ENCODE measurements at regions not wholly inside any gene's neighbourhood (a gene's known extent, or its start where the extent isn't known, plus 50 kb on each side); places are given as distances from the start of the nearest gene placed in this dataset.

- DNase-seq: no peak
Observed at GRCh38 chr2:19476327-19476726, 117.9 kb upstream of the OSR1 start.

- no peak for DNase-seq
Observed at GRCh38 chr2:19474128-19474527, 115.7 kb upstream of the OSR1 start.

- no peak for DNase-seq
Observed at GRCh38 chr2:19473350-19473749, 114.9 kb upstream of the OSR1 start.

- no peak for DNase-seq
Observed at GRCh38 chr2:19472391-19472978, 114.1 kb upstream of the OSR1 start.

- no peak for DNase-seq
Observed at GRCh38 chr2:19471491-19471890, 113.1 kb upstream of the OSR1 start.

GRCh38 chr2:19465978-19466377 lies 107.6 kb upstream of the OSR1 start:
- no peak for DNase-seq

GRCh38 chr2:19462256-19462645 lies 103.8 kb upstream of the OSR1 start:
- DNase-seq: no peak

- no peak for DNase-seq
Observed at GRCh38 chr2:19461504-19462255, 103.3 kb upstream of the OSR1 start.

GRCh38 chr2:19460761-19461160 lies 102.3 kb upstream of the OSR1 start:
- DNase-seq: no peak

GRCh38 chr2:19458427-19459003 lies 100.1 kb upstream of the OSR1 start:
- DNase-seq: no peak

- no peak for DNase-seq
Observed at GRCh38 chr2:19457809-19458208, 99.4 kb upstream of the OSR1 start.

- DNase-seq: no peak
Observed at GRCh38 chr2:19456705-19457309, 98.4 kb upstream of the OSR1 start.

- no peak for DNase-seq
Observed at GRCh38 chr2:19454125-19454524, 95.7 kb upstream of the OSR1 start.

GRCh38 chr2:19442731-19443130 lies 84.3 kb upstream of the OSR1 start:
- DNase-seq: no peak

GRCh38 chr2:19439081-19439480 lies 80.7 kb upstream of the OSR1 start:
- no peak for DNase-seq

GRCh38 chr2:19435815-19436214 lies 77.4 kb upstream of the OSR1 start:
- no peak for DNase-seq

GRCh38 chr2:19434413-19434812 lies 76.0 kb upstream of the OSR1 start:
- no peak for DNase-seq

GRCh38 chr2:19426941-19427340 lies 68.5 kb upstream of the OSR1 start:
- DNase-seq: no peak

- no peak for DNase-seq
Observed at GRCh38 chr2:19426144-19426543, 67.7 kb upstream of the OSR1 start.

- no peak for DNase-seq
Observed at GRCh38 chr2:19425419-19425818, 67.0 kb upstream of the OSR1 start.

- no peak for DNase-seq
Observed at GRCh38 chr2:19419211-19419880, 60.9 kb upstream of the OSR1 start.

GRCh38 chr2:19416784-19417684 lies 58.6 kb upstream of the OSR1 start:
- DNase-seq: no peak
